Psoas muscle (tissue), 7 donors: ENCODE measurements at regions not wholly inside any gene's neighbourhood (a gene's known extent, or its start where the extent isn't known, plus 50 kb on each side); places are given as distances from the start of the nearest gene placed in this dataset.

ENCODE experiments used
- ATAC-seq, 4 donors: fragments of 200-7000 bp; cut with Tn5 transposase; one replicate each; pipeline ENCODE4 v1.9.1; 2020; ENCODE audit warnings: moderate library complexity in 3 of 4, mild to moderate bottlenecking in 2 of 4
- DNase-seq, 2 donors: peaks; one replicate each; pipeline ENCODE4 v3.0.0-alpha.2; 2020
- H3K27ac ChIP-seq: fragments of 200-600 bp; one replicate; pipeline ENCODE4 v1.8.0; 2022
- H3K27me3 ChIP-seq, 3 donors: fragments of 200-600 bp in 1 of 3; one replicate each; pipeline versions ENCODE4 v1.6.1 to v1.8.0; 2013 to 2022; ENCODE audit warnings: low read length in 2 of 3, mild to moderate bottlenecking in 2 of 3, moderate library complexity in 1 of 3; ENCODE audit not compliant: insufficient read depth in 3 of 3
- H3K36me3 ChIP-seq, 2 donors: fragments of 200-600 bp in 1 of 2; one replicate each; pipeline versions ENCODE4 v1.6.1 to v1.8.0; 2013 to 2022; ENCODE audit warnings: low read depth in 1 of 2, mild to moderate bottlenecking in 1 of 2, moderate library complexity in 1 of 2; ENCODE audit not compliant: insufficient read depth in 1 of 2
- H3K4me1 ChIP-seq: fragments of 200-600 bp; one replicate; pipeline ENCODE4 v1.8.0; 2022
- H3K4me3 ChIP-seq: fragments of 200-600 bp; one replicate; pipeline ENCODE4 v1.8.0; 2022; ENCODE audit warnings: mild to moderate bottlenecking
- H3K9me3 ChIP-seq: fragments of 200-600 bp; one replicate; pipeline ENCODE4 v1.8.0; 2022
- WGBS, 3 donors: extraction: QIAGEN DNeasy Blood & Tissue Kit; methylation state at CpG; one replicate each; pipeline versions ENCODE4 v1.1.6 to v1.1.7; 2013; 5-methylcytosine and 5-hydroxymethylcytosine counted together
- intact Hi-C, 2 donors: fragments of 100-400 bp; cut with DNase I; formaldehyde crosslinking; loops; one replicate each; pipeline versions ENCODE4 v1.11.0 to v1.14.2; 2022
- TF ChIP-seq, protein P1 (sequence below): fragments of 200-600 bp; IDR thresholded peaks from one replicate; pipeline ENCODE4 v1.8.0; 2022; ENCODE audit warnings: antibody characterized with exemption
- donor health status: healthy with polysubstance abuse.
- donor health status: DM: no; HTN: no; CAD: no; lungs with moderate emphysema.
- donor health status: Bipolar disorder and iron deficiency.
- donor health status: healthy.
- donor health status: DM: yes; HTN: yes; CAD: no.
- donor health status: DM: no; HTN: no; CAD: no.
- donor health status: DM: yes; HTN: yes; CAD: no.

DNA sequence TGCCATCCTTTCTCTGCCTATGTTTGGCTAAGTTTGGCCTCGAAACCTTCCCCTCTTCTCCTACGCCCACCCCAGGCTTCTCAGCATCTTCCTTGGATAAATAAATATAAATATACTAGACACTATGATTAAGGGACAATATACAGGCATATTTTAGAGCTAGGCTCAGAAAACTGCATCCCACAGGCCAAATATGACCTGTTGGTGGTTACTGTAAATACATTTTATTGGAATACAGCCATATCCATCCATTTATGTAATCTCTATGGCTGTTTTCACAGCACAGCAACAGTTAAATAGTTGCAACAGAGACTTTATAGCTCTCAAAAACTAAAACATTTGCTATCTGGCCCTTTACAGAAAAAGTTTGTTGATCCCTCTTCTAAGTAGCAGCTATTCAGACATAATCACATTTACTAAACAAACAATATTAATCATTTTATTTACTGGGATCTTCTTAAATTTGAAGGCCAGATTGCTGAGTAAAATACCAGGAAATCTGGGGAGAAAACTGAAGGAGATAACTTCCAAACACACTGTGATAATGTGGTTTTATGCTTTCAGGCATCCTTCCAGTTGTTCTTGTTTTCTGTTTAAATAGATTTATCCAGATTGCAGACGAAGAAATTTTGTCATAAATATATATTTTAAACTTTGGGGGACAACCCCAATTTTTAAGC lies 269.7 kb upstream of the THRB start:
- no peak overlapping the region for H3K4me3 ChIP-seq
- intact Hi-C loops: no loop called here
- TF ChIP-seq, protein P1, sequence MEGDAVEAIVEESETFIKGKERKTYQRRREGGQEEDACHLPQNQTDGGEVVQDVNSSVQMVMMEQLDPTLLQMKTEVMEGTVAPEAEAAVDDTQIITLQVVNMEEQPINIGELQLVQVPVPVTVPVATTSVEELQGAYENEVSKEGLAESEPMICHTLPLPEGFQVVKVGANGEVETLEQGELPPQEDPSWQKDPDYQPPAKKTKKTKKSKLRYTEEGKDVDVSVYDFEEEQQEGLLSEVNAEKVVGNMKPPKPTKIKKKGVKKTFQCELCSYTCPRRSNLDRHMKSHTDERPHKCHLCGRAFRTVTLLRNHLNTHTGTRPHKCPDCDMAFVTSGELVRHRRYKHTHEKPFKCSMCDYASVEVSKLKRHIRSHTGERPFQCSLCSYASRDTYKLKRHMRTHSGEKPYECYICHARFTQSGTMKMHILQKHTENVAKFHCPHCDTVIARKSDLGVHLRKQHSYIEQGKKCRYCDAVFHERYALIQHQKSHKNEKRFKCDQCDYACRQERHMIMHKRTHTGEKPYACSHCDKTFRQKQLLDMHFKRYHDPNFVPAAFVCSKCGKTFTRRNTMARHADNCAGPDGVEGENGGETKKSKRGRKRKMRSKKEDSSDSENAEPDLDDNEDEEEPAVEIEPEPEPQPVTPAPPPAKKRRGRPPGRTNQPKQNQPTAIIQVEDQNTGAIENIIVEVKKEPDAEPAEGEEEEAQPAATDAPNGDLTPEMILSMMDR: no peak
- no peak overlapping the region for H3K27ac ChIP-seq
- ATAC-seq: no peak
- H3K36me3 ChIP-seq: no peaks in the 10 kb centered on the region
- DNase-seq: no peak
- H3K27me3 ChIP-seq: no peaks in the 10 kb centered on the region
- no peaks in the 10 kb centered on the region for H3K9me3 ChIP-seq
- no peaks in the 10 kb centered on the region for H3K4me1 ChIP-seq
- 73 to 83% (median 82%) methylated on average over 3 of the region's 3 CpGs for WGBS, 3 donors

DNA sequence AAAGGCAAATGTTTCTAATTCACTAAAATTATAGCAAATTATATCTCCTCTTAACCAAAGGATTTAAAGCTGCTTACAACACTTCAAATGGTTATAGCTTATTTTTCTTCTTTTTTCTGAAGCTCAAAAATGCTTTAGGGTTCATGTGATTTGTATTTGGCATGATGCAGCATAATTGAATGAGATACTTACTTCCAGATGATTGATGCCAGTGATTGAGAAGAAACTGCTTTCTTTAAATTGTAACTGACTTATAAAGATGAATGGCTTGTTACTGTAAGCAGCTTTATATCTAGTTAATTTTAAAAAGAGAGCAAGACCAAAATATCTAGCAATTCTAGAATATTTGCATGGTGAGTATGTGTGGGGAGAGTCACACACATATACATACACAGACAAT lies 270.7 kb upstream of the THRB start:
- ATAC-seq: no peak
- no peaks in the 10 kb centered on the region for H3K9me3 ChIP-seq
- intact Hi-C loops: no loop called here

DNA sequence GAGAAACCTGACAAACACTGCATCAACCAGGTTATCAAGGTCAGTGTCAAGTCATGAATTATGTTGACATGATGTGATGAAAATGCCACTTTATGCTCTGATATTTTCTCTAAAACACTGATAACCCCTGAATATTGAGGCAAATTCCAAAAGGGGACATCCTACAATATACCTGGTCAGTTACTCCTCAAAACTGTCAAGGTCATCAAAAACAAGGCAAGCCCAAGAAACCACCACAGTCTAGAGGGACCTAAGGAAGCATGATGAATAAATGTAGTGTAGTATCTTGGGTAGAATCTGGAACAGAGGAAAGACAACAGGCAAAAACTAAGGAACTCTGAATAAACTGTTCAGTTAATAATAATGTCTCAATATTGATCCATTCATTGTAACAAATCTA lies 275.3 kb upstream of the THRB start:
- intact Hi-C loops: loop anchor here (5.0 to 10.0 kb wide), 4 partner anchors 262 to 822 kb away; no protein-coding TSS in a partner anchor
- no peaks in the 10 kb centered on the region for H3K27me3 ChIP-seq
- ATAC-seq (no peak), DNase-seq (no peak)
- no peaks in the 10 kb centered on the region for H3K36me3 ChIP-seq
- TF ChIP-seq, protein P1: no peak
- no peaks in the 10 kb centered on the region for H3K4me1 ChIP-seq
- H3K9me3 ChIP-seq: no peaks in the 10 kb centered on the region
- H3K4me3 ChIP-seq: no peak overlapping the region
- no peak overlapping the region for H3K27ac ChIP-seq

More for the DNA sequence above, 270.7 kb upstream of the THRB start:
- Histone ChIP-seq H3K36me3 (no peaks in the 10 kb centered on the region), H3K27me3 (no peaks in the 10 kb centered on the region), H3K4me3 (no peak overlapping the region), H3K27ac (no peak overlapping the region), H3K4me1 (no peaks in the 10 kb centered on the region)
- no peak for DNase-seq
- TF ChIP-seq, protein P1: no peak

DNA sequence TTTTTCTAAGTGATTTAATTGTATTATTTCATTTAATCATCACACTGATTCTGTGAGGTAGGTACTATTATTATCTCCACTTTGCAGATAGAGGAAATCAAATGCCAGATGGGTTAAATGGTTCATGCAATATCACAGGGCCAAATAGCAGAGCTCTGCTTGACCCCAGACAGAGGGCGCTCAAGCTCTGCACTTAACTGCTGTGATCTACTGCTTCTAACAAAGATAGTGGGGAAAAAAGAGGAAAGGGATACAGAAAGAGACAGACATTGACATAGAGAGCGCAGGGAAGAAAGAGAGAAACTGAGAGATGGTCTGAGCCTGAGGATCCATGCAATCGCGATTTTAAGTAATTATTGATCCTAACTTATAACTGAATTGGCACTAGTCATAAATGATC lies 279.1 kb upstream of the THRB start:
- intact Hi-C loops: loop anchor here (5.0 to 10.0 kb wide), 4 partner anchors 259 to 819 kb away; no protein-coding TSS in a partner anchor
- H3K9me3 ChIP-seq: peaks cover 8% of the 10 kb centered on the region
- 15 to 21% (median 16%) methylated on average over 4 of the region's 4 CpGs for WGBS, 3 donors
- H3K4me1 ChIP-seq: no peaks in the 10 kb centered on the region
- H3K4me3 ChIP-seq: no peak overlapping the region
- H3K27me3 ChIP-seq: no peaks in the 10 kb centered on the region
- ATAC-seq: peak; percentile 48 to 80 (median 66)
- H3K27ac ChIP-seq: no peak overlapping the region
- TF ChIP-seq, protein P1: peak; percentile 75
- no peaks in the 10 kb centered on the region for H3K36me3 ChIP-seq
- peak; percentile 22 to 63 for DNase-seq

DNA sequence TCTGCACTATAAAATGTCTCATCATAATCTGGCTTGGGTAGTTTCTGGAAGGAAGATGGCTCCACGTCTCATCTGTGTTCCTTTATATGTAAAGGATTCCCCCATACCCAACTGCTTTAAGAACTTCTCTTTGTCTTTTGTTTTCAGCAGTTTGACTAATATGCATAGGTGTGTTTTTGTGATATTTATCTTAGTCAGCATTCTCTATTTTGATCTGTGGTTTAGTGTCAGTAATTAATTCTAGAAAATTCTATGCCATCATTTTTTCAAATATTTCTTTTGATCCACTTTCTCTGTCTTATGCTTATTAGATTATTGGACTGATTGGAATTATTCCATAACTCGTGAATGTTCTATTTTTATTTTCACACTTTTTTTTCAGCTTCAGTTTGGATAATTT lies 286.3 kb upstream of the THRB start:
- peaks cover 13% of the 10 kb centered on the region for H3K9me3 ChIP-seq
- TF ChIP-seq, protein P1: no peak
- no peaks in the 10 kb centered on the region for H3K27me3 ChIP-seq
- no peak for DNase-seq
- no peaks in the 10 kb centered on the region for H3K36me3 ChIP-seq
- ATAC-seq: no peak
- no peaks in the 10 kb centered on the region for H3K4me1 ChIP-seq
- WGBS, 3 donors: 63 to 77% (median 75%) methylated on average over 2 of the region's 2 CpGs
- H3K4me3 ChIP-seq: no peak overlapping the region
- intact Hi-C loops: no loop called here
- no peak overlapping the region for H3K27ac ChIP-seq
